GM23338 (cell line): ENCODE measurements at regions not wholly inside any gene's neighbourhood (a gene's known extent, or its start where the extent isn't known, plus 50 kb on each side); places are given as distances from the start of the nearest gene placed in this dataset.

Source experiments
- EZH2 ChIP-seq: fragments of 200-600 bp; sonication (generic); IDR thresholded peaks from one replicate; pipeline ENCODE4 v1.8.0; 2017; ENCODE audit warnings: antibody characterized with exemption, mild to moderate bottlenecking, low read depth; ENCODE audit not compliant: unreplicated experiment
- TF ChIP-seq, protein P1 (sequence below), 2 experiments: fragments of 200-600 bp in 1 of 2; sonication (generic) in 1 of 2; conservative IDR thresholded peaks; 2 replicates each; pipeline versions ENCODE4 v1.5.1 to v1.6.1; 2016 to 2017; ENCODE audit warnings: antibody characterized with exemption in 2 of 2, low read depth in 2 of 2, mild to moderate bottlenecking in 2 of 2, moderate library complexity in 1 of 2

DNA sequence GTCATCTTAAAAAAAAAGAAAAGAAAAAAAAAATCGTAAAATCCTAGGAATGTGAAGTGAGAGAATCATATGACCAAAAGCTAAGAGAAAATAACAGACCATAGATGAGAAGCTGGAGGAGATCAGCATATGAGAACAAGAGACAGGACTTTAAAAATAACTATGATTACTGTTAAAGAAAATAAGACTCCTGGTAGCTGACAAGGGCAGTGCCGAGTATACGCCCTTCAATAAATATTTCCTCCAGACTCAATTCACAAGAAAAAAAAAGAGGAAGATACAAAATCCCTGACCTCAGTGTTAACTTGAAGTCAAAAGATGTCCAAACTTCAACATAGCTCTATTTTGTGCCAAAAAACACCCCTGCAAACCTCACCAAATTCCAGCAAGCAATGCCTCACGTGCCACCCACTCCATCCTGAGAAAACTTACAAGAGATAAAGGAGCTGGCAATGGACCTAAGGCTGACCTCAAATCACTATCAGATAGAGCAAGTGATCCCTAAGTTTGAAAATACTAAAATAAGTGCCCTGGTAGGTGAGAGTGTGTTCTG, 817.2 kb downstream of the SOCS6 start:
- no peak for TF ChIP-seq EZH2
- TF ChIP-seq, protein P1, sequence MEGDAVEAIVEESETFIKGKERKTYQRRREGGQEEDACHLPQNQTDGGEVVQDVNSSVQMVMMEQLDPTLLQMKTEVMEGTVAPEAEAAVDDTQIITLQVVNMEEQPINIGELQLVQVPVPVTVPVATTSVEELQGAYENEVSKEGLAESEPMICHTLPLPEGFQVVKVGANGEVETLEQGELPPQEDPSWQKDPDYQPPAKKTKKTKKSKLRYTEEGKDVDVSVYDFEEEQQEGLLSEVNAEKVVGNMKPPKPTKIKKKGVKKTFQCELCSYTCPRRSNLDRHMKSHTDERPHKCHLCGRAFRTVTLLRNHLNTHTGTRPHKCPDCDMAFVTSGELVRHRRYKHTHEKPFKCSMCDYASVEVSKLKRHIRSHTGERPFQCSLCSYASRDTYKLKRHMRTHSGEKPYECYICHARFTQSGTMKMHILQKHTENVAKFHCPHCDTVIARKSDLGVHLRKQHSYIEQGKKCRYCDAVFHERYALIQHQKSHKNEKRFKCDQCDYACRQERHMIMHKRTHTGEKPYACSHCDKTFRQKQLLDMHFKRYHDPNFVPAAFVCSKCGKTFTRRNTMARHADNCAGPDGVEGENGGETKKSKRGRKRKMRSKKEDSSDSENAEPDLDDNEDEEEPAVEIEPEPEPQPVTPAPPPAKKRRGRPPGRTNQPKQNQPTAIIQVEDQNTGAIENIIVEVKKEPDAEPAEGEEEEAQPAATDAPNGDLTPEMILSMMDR (conservative IDR thresholded peaks at IDR 0.05; ENCODE audit: low read depth in 2 of 2), result no peak
